ENCODE measurements at regions not wholly inside any gene's neighbourhood (a gene's known extent, or its start where the extent isn't known, plus 50 kb on each side); places are given as distances from the start of the nearest gene placed in this dataset.
"Not testable (repeated sequence)": the region's sequence is repeated elsewhere in the genome, so short reads cannot be mapped to it uniquely, and the experiment has no call there.

DNA sequence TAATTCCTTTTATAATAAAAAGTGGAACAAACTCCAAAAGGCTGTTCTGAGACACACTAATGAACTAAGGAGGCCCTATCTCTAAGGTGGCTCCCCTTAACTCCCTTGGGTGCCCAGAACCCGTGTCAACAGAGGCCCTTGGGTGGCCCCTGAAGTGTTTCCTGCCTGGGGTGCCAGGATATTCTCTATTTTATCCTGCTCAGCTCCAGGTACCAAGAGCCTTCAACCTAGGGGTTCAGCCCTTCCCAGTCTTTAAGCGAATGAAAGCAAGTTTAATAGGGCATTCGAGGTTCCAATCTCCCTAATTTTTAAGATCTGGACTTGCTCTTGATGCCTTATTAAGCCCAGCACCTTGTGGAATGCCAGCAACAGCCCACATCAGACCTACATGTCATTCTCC is 64.4 kb upstream of the MYO3A start:
- DNase-seq: no peak

GRCh38 chr10:25874402-25874801 is 59.6 kb upstream of the MYO3A start:
- not testable (repeated sequence) for DNase-seq

- peak; percentile 46 to 88 for DNase-seq
Measured at GRCh38 chr10:25875556-25876165, 58.4 kb upstream of the MYO3A start.

DNA sequence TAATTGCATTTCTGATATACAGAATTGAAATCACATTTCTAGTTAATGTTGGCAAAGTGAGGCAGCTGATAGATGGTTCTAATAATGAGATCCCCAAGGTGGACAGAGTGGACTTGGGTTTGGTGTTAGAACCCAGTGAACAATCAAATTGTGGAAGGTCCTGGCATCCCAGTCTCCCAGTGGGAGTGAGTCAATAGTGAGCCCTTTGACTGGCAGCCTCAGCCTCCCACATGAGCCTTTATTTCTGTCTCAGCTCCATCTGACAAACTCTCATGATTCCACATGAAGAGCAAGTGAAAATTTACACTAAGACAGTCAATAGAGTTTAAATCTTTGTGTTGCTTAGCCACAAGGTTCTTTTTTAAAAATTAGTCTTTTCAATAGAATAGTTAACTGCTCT is 56.7 kb upstream of the MYO3A start:
- DNase-seq: no peak

Measured in inflammatory macrophage treated with lipopolysaccharide for 1 hour (primary cell).